Neural cell (in vitro differentiated cells): ENCODE measurements at regions not wholly inside any gene's neighbourhood (a gene's known extent, or its start where the extent isn't known, plus 50 kb on each side); places are given as distances from the start of the nearest gene placed in this dataset.

Experiments
- REST ChIP-seq: IDR thresholded peaks from 2 replicates; pipeline ENCODE4 v1.6.1; 2012; ENCODE audit warnings: borderline replicate concordance
- SMC3 ChIP-seq: fragments of 450-650 bp; conservative IDR thresholded peaks from 2 replicates; pipeline ENCODE4 v1.6.1; 2014; ENCODE audit warnings: antibody characterized with exemption, mild to moderate bottlenecking, moderate library complexity; ENCODE audit not compliant: poor library complexity
- TF ChIP-seq, protein P1 (sequence below): fragments of 450-650 bp; IDR thresholded peaks from 2 replicates; pipeline ENCODE4 v1.5.1; 2014; ENCODE audit warnings: antibody characterized with exemption, mild to moderate bottlenecking, moderate library complexity; ENCODE audit not compliant: poor library complexity, severe bottlenecking

DNA sequence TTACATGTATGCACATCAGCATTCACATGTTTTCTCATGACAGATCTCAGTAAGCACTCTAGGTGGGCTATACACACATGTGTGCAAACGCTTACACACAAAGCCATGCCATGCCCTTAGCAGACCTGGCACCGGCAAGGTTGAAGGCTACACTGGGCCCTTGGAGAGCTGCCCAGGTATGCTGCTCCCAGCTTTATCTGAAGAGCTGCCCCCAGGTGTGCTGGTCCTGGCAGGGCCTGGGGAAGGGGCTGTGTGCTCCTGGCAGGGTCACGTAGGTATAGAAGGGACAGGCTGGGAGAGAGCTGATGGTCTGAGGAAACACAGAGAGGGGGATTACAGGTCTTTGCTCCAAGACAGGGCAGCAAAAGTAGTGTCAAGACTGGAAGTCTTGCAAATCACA, 146.7 kb upstream of the VANGL1 start:
- TF ChIP-seq, protein P1, sequence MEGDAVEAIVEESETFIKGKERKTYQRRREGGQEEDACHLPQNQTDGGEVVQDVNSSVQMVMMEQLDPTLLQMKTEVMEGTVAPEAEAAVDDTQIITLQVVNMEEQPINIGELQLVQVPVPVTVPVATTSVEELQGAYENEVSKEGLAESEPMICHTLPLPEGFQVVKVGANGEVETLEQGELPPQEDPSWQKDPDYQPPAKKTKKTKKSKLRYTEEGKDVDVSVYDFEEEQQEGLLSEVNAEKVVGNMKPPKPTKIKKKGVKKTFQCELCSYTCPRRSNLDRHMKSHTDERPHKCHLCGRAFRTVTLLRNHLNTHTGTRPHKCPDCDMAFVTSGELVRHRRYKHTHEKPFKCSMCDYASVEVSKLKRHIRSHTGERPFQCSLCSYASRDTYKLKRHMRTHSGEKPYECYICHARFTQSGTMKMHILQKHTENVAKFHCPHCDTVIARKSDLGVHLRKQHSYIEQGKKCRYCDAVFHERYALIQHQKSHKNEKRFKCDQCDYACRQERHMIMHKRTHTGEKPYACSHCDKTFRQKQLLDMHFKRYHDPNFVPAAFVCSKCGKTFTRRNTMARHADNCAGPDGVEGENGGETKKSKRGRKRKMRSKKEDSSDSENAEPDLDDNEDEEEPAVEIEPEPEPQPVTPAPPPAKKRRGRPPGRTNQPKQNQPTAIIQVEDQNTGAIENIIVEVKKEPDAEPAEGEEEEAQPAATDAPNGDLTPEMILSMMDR: no peak
- TF ChIP-seq REST (no peak), SMC3 (no peak)
